Activated T-helper 17 cell treated with anti-CD3 and anti-CD28 coated beads, Interleukin-2, amount 50 U/mL, for 72 hours (primary cell): ENCODE measurements at regions not wholly inside any gene's neighbourhood (a gene's known extent, or its start where the extent isn't known, plus 50 kb on each side); places are given as distances from the start of the nearest gene placed in this dataset.
"Not testable (repeated sequence)": the region's sequence is repeated elsewhere in the genome, so short reads cannot be mapped to it uniquely, and the experiment has no call there.

Source experiments
- ATAC-seq: fragments of 150-1000 bp; cut with Tn5 transposase; replicated peaks from 2 replicates; pipeline ENCODE4 v1.10.0; 2021; ENCODE audit warnings: mild to moderate bottlenecking, moderate library complexity
- H3K27ac Mint-ChIP-seq: one replicate; pipeline ENCODE4 v1.8.0; 2022; ENCODE audit warnings: mixed read lengths
- H3K27me3 Mint-ChIP-seq: one replicate; pipeline ENCODE4 v1.8.0; 2022; ENCODE audit warnings: mixed read lengths
- H3K36me3 Mint-ChIP-seq: one replicate; pipeline ENCODE4 v1.8.0; 2022; ENCODE audit warnings: low read depth, mild to moderate bottlenecking, mixed read lengths
- H3K4me1 Mint-ChIP-seq: one replicate; pipeline ENCODE4 v1.8.0; 2022; ENCODE audit warnings: mixed read lengths
- H3K4me3 Mint-ChIP-seq: one replicate; pipeline ENCODE4 v1.8.0; 2022; ENCODE audit warnings: mild to moderate bottlenecking, mixed read lengths
- H3K9me3 Mint-ChIP-seq: one replicate; pipeline ENCODE4 v1.8.0; 2022; ENCODE audit warnings: mixed read lengths

DNA sequence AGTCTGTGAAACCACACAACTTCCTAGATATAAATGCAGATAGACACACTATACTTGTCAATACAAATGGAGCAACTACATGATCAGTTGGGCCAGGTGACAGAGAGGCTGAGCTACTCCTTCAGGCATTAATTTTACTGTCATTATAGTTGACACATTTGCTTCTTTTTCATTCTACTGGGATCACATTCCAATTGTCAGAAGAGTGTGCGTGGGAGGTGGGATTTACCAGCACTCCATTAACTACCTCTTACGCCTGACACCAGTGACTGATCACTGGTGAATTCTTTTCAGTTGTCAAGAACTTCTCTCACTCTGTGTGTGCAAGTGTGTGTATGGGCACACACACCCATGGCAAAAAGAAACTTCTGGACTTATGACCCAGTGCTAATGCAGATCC is 94.2 kb upstream of the DIAPH2 start:
- H3K27me3 Mint-ChIP-seq = no peaks in the 10 kb centered on the region
- no peak overlapping the region for H3K4me3 Mint-ChIP-seq
- H3K4me1 Mint-ChIP-seq = no peaks in the 10 kb centered on the region
- no peaks in the 10 kb centered on the region for H3K9me3 Mint-ChIP-seq
- no peak for ATAC-seq
- H3K27ac Mint-ChIP-seq = no peak overlapping the region
- H3K36me3 Mint-ChIP-seq = no peaks in the 10 kb centered on the region

DNA sequence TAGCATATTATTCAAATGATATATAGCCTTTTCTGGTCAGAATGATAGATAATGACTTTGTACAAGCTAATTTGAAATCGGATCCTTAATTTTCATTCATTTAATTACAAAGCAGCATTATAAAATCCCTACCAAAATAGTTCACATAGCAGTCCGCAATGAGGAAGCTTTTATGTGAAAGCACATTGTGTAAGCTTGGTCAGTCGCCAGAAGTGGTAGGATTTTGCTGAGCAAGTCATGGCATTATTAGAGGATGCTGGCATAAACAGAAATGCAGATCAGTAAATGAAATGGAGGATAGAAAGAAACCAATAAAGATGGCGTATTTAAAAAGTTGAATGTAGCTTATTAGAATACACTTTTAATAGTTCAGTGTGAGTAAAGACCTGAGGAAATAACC is 93.2 kb upstream of the DIAPH2 start:
- Mint-ChIP-seq H3K4me3 (no peak overlapping the region), H3K27ac (no peak overlapping the region), H3K4me1 (no peaks in the 10 kb centered on the region), H3K9me3 (no peaks in the 10 kb centered on the region), H3K27me3 (no peaks in the 10 kb centered on the region), H3K36me3 (no peaks in the 10 kb centered on the region)
- ATAC-seq = no peak

DNA sequence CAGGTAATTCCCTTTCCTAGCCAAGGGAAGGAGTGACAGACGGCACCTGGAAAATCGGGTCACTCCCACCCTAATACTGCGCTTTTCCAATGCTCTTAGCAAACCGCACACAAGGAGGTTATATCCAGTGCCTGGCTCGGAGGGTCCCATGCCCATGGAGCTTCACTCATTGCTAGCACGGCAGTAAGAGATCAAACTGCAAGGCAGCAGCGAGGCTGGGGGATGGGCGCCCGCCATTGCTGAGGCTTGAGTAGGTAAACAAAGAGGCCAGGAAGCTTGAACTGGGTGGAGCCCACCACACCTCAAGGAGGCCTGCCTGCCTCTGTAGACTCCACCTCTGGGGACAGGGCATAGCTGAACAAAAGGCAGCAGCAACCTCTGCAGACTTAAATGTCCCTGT is 86.8 kb upstream of the DIAPH2 start:
- ATAC-seq, H3K4me3 Mint-ChIP-seq, H3K9me3 Mint-ChIP-seq, H3K36me3 Mint-ChIP-seq, H3K4me1 Mint-ChIP-seq, H3K27ac Mint-ChIP-seq, H3K27me3 Mint-ChIP-seq: not testable (repeated sequence)

DNA sequence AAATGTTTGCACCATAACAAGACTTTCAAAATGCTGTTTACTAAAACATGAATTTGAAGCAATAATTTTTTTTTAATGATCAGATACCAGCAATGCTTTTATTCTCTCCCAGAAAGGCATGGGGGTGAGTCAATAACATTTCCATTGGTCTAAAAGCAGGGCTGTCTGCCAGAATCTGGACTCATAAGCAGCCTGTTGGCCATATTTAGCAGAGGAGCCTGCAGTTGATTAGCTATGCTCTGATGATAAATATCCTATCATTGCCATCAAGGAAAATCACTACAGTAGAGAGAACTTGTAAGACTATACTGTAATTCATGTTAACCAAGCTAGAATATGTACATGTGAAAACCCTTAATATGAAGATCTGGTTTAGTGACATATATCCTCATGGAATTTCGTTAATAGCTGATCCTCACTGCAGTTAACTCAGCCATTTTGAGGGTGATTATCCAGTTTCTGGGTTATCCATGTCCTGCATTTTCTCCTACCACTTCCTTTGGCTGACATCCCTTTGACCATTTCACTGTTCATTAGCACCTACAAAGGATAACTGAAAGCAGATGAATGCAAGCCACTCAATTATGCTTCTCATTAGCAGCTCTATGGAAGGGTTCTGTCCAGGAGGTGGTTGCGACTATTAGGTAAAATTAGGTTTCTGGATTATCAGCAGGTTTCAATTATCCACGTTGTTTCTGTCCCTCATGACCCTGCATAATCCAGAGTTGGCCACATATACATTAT is 72.9 kb upstream of the DIAPH2 start:
- H3K27ac Mint-ChIP-seq = no peak overlapping the region
- H3K36me3 Mint-ChIP-seq = no peaks in the 10 kb centered on the region

DNA sequence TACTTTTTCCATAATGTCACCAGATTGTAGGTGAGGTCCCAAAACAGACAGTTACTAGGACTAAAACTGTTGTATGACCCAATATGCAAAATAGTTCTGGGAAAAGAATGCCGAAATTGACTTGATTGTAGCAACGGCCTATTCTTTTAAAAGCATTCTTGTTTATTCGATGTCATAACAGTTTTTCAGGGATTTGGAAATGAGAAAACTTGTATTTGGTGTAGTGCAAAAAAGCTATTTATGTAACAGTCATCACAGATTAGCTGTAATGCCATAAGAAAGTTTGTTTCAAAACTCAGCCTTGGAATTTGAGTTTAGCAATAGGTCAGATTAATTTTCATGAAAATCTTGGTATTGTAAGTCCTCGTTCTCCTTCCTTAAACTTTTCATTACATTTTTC is 69.2 kb upstream of the DIAPH2 start:
- no peaks in the 10 kb centered on the region for H3K36me3 Mint-ChIP-seq
- no peak for ATAC-seq
- H3K4me1 Mint-ChIP-seq = no peaks in the 10 kb centered on the region
- no peaks in the 10 kb centered on the region for H3K27me3 Mint-ChIP-seq
- no peak overlapping the region for H3K27ac Mint-ChIP-seq
- H3K4me3 Mint-ChIP-seq = no peak overlapping the region
- no peaks in the 10 kb centered on the region for H3K9me3 Mint-ChIP-seq

More for the DNA sequence above, 72.9 kb upstream of the DIAPH2 start:
- Mint-ChIP-seq H3K4me3 (no peak overlapping the region), H3K27me3 (peaks cover 4% of the 10 kb centered on the region), H3K4me1 (no peaks in the 10 kb centered on the region), H3K9me3 (no peaks in the 10 kb centered on the region)
- ATAC-seq = no peak

DNA sequence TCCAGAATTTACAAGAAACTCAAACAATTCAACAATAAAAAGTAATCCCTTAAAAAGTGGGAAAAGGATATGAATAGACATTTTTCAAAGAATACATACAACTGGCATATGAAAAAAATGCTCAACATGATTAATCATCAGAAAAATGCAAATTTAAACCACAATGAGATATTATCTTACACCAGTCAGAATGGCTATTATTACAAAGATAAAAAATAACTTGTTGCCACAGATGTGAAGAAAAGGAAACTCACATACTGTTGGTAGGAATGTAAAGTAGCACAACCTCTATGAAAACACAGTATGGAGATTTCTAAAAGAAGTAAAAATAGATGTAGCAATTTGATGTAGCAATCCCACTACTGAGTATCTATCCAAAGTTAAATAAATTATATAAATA is 65.1 kb upstream of the DIAPH2 start:
- no peaks in the 10 kb centered on the region for H3K4me1 Mint-ChIP-seq
- H3K27ac Mint-ChIP-seq = no peak overlapping the region
- ATAC-seq = no peak
- no peak overlapping the region for H3K4me3 Mint-ChIP-seq
- no peaks in the 10 kb centered on the region for H3K27me3 Mint-ChIP-seq
- no peaks in the 10 kb centered on the region for H3K9me3 Mint-ChIP-seq
- H3K36me3 Mint-ChIP-seq = no peaks in the 10 kb centered on the region

DNA sequence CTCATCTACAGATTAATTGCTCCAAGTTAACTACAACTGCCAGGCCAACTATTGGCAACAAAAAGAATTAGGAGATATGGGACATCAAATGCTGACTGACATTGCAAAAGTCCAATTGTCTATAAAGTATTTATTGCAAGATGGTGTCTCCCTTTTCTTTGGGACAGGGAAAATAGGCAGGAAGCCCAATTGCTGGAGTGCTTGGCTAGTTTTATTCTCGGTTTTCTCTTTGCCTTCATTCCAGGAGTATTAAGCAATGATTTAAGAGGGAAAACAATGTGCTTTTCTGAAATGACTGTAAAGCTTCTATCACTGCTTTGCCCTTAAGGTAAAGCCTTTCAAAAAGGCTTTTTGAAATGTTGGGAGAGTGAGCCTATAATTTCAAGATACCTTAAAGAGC is 62.8 kb upstream of the DIAPH2 start:
- no peaks in the 10 kb centered on the region for H3K36me3 Mint-ChIP-seq
- no peak overlapping the region for H3K27ac Mint-ChIP-seq
- H3K9me3 Mint-ChIP-seq = no peaks in the 10 kb centered on the region
- H3K4me1 Mint-ChIP-seq = no peaks in the 10 kb centered on the region
- no peak for ATAC-seq
- H3K4me3 Mint-ChIP-seq = no peak overlapping the region
- no peaks in the 10 kb centered on the region for H3K27me3 Mint-ChIP-seq
